GM19324 (cell line): ENCODE measurements at regions not wholly inside any gene's neighbourhood (a gene's known extent, or its start where the extent isn't known, plus 50 kb on each side); places are given as distances from the start of the nearest gene placed in this dataset.

Source experiments
- ATAC-seq: cut with Tn5 transposase; IDR thresholded peaks from one replicate; pipeline ENCODE4 v1.9.1; 2021; ENCODE audit warnings: mild to moderate bottlenecking, moderate library complexity; ENCODE audit not compliant: unreplicated experiment, low FRiP score

DNA sequence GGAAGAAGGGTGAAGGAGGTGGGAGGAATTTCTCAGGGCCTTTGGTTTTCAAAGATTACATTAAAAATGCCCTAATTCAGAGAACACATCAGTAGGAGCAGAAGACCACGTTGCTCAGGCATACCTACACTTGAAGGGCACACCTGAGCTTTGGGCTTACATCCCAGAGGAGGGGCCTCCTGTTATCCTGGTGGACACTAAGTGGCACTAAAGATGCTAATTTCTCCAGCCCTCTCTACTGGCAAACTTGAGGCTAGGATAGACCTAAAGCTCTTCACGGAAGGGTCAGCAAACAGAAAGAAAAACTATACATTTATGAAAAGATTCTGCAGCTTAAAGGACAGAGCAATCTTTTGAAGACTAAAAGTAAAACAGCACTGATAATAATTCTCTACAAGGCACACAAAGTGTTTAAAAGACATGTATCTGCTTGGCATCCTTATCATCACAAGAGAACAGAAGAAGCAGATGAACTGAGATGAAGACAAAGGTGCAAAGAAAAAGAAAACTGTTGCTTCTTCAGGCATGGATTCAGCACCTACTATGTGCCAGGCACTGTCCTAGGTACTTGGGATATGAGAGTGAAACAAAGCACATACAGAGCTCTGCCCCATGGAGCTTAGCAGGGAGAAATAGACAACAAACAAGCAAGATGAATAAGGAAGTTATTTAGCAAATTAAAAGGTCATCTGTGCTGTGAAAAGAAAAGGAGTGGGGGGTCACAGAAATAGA lies 137.5 kb downstream of the NUAK1 start:
- ATAC-seq = no peak

DNA sequence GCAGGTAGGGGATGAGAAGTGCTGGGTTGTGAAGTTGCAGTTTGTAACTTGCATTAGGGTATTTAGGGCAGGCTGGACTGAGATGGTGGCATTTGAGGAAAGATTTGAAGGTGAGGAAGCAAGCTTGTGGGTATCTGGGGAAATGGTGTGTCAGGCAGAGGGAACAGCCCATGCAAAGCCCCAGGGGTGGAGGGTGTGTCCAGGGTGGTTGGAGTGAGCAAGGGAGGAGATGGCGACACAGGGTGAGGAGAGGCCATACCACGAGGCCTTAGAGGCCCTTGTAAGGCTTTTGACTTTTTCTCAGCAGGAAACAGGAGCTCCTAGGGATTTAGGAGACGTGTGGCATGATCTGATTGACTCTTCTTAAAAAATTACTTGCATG lies 136.9 kb downstream of the NUAK1 start:
- no peak for ATAC-seq

DNA sequence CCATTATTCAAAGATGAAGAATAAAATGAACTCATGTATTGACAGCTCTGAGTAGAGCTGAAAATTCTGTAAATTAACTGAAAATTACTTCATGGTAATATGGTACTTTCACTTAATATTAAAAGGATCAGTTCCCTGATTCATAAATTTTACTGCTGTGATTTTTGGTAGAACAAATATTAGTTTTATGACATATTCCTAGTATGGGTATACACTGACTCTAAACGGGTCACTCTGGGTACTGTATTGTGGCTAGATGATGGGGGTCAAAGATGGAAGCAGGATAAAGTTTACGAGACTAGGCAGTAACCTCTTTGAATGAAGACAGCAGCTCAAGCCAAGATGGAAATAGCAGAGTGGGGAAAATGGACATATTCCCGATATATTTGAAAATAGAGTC lies 135.5 kb downstream of the NUAK1 start:
- no peak for ATAC-seq

DNA sequence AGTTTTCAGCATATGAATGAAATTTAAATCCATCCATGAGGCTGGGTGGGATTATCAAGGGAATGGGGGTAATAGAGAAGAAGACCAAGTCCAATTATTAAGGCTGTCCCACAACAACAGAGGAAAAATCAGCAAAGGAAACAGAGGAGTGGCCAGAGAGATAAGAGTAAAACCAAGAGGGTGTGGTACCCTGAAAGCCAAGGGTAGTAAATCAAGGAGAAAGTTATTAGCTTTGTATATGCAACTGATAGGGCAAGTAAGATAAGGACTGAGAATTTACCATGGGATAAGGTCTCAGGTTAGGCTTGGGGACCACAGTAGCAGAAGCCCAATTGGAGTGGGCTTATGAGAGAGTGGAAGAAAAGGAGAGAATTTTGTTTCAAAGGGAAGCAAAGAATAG lies 134.5 kb downstream of the NUAK1 start:
- ATAC-seq = no peak

DNA sequence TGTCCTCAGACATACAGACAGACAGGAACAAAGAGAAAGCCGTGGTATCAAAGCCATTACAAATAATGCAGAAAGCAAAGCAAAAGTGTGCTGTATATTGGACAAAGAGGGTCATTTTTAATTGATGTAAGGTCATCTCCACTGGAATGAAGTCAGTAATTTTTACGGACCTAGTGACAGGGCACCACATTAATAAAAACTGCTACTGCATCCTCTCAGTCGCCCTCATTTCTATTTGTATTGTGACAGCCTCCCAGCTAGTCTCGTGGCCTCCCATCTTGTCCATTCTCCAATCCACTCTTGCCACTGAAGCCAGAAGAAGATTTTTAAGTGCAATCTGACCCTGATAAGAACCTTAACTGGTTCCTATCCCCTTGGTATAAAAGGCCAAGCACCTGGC lies 132.4 kb downstream of the NUAK1 start:
- no peak for ATAC-seq

DNA sequence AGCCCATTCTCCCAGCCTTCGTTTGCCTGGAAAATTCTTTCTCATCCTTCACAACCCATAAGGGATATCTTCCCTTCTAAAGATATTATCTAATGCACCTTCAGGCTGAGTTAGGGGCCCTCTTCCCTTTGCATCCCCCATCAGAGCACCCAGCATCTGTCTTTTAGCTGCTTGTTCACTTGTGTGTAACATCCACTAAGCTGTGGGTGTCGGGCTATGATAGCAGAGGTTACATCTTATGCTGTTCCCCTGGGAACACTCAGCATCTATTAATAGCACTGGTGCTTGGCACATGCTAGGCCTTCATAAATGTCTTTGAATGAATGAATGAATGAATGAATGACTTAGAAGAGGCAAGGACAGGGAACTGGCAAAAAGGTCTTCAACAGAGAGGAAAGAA lies 131.8 kb downstream of the NUAK1 start:
- ATAC-seq = no peak

DNA sequence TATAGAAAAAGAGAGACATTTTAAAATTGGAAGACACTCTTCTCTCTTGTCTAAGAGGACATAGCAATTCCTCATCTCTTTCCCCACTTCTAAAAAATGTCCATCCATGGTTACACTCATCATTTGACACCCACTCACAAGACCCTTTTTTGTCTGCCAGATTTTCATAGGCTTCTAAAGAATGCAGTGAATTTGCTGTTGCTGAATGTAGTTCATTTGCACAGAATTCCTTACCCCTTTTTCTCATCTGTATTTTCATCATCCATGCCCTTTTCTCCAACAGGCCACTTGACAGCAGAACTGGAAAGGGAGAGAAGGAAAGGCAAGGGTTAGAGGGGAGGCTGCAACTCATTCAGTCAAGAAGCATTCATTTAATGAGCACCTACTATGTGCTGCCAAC lies 128.0 kb downstream of the NUAK1 start:
- ATAC-seq = no peak
